Loucy (cell line): ENCODE measurements at regions not wholly inside any gene's neighbourhood (a gene's known extent, or its start where the extent isn't known, plus 50 kb on each side); places are given as distances from the start of the nearest gene placed in this dataset.

Source experiments
- H2AFZ ChIP-seq: fragments of 200-600 bp; sonication (generic); 2 replicates; pipeline ENCODE4 v1.6.0; 2016; ENCODE audit warnings: antibody characterized with exemption, mild to moderate bottlenecking, low read length, moderate library complexity
- H3F3A ChIP-seq: fragments of 200-600 bp; 2 replicates; pipeline ENCODE4 v1.6.0; 2016; ENCODE audit warnings: antibody characterized with exemption, low read depth, mild to moderate bottlenecking
- H3K27me3 ChIP-seq: fragments of 200-600 bp; sonication (generic); 2 replicates; pipeline ENCODE4 v1.6.1; 2014; ENCODE audit warnings: low read length, mild to moderate bottlenecking; ENCODE audit not compliant: insufficient read depth, poor library complexity, severe bottlenecking
- H3K36me3 ChIP-seq: fragments of 200-600 bp; sonication (generic); 2 replicates; pipeline ENCODE4 v1.6.1; 2016; ENCODE audit warnings: low read length; ENCODE audit not compliant: insufficient read depth
- H3K4me1 ChIP-seq: fragments of 200-600 bp; sonication (generic); 2 replicates; pipeline ENCODE4 v1.5.1; 2014; ENCODE audit warnings: low read length, mild to moderate bottlenecking; ENCODE audit not compliant: insufficient read depth, poor library complexity, severe bottlenecking
- H3K4me2 ChIP-seq: fragments of 200-600 bp; sonication (generic); 2 replicates; pipeline ENCODE4 v1.6.0; 2014; ENCODE audit warnings: antibody characterized with exemption, low read length, low read depth, mild to moderate bottlenecking; ENCODE audit not compliant: poor library complexity, severe bottlenecking
- H3K4me3 ChIP-seq: fragments of 200-600 bp; sonication (generic); 2 replicates; pipeline ENCODE4 v1.5.1; 2014; ENCODE audit warnings: low read length, mild to moderate bottlenecking, mixed read lengths; ENCODE audit not compliant: poor library complexity, severe bottlenecking
- H3K79me2 ChIP-seq: fragments of 200-600 bp; sonication (generic); 2 replicates; pipeline ENCODE4 v1.6.1; 2014; ENCODE audit warnings: low read length; ENCODE audit not compliant: insufficient read depth
- H3K9ac ChIP-seq: fragments of 200-600 bp; sonication (generic); 2 replicates; pipeline ENCODE4 v1.6.0; 2014; ENCODE audit warnings: mild to moderate bottlenecking, low read depth, low read length, moderate library complexity; ENCODE audit not compliant: poor library complexity, severe bottlenecking
- H3K9me2 ChIP-seq: fragments of 200-600 bp; sonication (generic); replicated peaks from 2 replicates; pipeline ENCODE4 v1.6.1; 2016; ENCODE audit warnings: low read depth, low read length, mixed read lengths
- H3K9me3 ChIP-seq: fragments of 200-600 bp; sonication (generic); 2 replicates; pipeline ENCODE4 v1.6.1; 2014; ENCODE audit warnings: mild to moderate bottlenecking, antibody characterized with exemption, low read length, low read depth; ENCODE audit not compliant: insufficient read depth
- H4K20me1 ChIP-seq: fragments of 200-600 bp; sonication (generic); 2 replicates; pipeline ENCODE4 v1.6.0; 2014; ENCODE audit warnings: antibody characterized with exemption, low read length, mild to moderate bottlenecking; ENCODE audit not compliant: insufficient read depth, poor library complexity, severe bottlenecking
- EZH2phosphoT487 ChIP-seq: fragments of 200-600 bp; IDR thresholded peaks from 2 replicates; pipeline ENCODE4 v1.6.1; 2018; ENCODE audit warnings: antibody characterized with exemption, mild to moderate bottlenecking, moderate library complexity, borderline replicate concordance
- TF ChIP-seq, protein P1 (sequence below): fragments of 200-600 bp; sonication (generic); conservative IDR thresholded peaks from 2 replicates; pipeline ENCODE4 v1.5.1; 2014; ENCODE audit warnings: mild to moderate bottlenecking, antibody characterized with exemption, low read length

DNA sequence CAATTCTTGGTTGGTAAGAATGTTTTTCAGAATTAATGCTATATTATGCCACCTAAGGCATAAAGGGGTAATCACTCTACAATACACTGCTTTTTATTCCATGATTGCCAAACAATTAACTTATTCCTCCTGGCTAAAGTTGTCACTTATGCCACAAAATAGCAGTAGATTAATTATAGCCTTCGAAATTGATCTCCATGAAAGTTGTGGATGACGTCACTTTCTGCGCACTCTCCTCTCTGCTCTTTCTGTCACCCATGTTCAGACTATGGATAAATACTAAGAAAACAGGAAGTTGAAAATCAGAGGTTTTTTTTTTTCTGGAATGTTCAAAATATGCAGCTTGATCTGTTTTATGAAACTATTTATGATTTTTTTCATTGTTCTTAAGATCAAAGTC, 790.1 kb upstream of the CNTN5 start:
- no peaks in the 10 kb centered on the region for H3K9me2 ChIP-seq
- H3F3A ChIP-seq = no peaks in the 10 kb centered on the region
- H3K4me3 ChIP-seq = no peak overlapping the region
- H3K4me1 ChIP-seq = no peaks in the 10 kb centered on the region
- H3K4me2 ChIP-seq = no peak overlapping the region
- no peak for TF ChIP-seq EZH2phosphoT487
- TF ChIP-seq, protein P1, sequence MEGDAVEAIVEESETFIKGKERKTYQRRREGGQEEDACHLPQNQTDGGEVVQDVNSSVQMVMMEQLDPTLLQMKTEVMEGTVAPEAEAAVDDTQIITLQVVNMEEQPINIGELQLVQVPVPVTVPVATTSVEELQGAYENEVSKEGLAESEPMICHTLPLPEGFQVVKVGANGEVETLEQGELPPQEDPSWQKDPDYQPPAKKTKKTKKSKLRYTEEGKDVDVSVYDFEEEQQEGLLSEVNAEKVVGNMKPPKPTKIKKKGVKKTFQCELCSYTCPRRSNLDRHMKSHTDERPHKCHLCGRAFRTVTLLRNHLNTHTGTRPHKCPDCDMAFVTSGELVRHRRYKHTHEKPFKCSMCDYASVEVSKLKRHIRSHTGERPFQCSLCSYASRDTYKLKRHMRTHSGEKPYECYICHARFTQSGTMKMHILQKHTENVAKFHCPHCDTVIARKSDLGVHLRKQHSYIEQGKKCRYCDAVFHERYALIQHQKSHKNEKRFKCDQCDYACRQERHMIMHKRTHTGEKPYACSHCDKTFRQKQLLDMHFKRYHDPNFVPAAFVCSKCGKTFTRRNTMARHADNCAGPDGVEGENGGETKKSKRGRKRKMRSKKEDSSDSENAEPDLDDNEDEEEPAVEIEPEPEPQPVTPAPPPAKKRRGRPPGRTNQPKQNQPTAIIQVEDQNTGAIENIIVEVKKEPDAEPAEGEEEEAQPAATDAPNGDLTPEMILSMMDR = no peak
- no peaks in the 10 kb centered on the region for H3K9me3 ChIP-seq
- H3K79me2 ChIP-seq = no peaks in the 10 kb centered on the region
- no peaks in the 10 kb centered on the region for H3K27me3 ChIP-seq
- no peaks in the 10 kb centered on the region for H4K20me1 ChIP-seq
- H3K36me3 ChIP-seq = no peaks in the 10 kb centered on the region
- no peak overlapping the region for H3K9ac ChIP-seq
- no peak overlapping the region for H2AFZ ChIP-seq

DNA sequence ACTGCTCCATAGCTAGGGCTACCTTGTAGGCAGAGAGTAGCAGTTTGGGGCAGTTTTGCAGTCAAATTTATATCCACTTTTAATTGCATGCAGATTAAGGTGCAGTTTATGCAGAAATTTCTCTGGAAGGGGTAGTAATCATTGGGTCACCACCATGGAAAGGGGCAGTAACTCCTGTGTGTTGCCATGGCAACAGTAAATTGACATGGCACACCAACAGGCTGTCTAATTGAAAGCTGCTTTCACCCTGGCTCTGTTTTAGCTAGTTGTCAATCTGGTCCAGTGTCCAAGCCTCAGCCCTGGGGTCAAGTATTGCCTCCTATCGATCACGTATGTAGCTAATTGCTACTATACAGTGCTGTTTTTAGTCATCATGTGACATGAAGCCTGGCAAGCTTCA, 786.1 kb upstream of the CNTN5 start:
- no peak overlapping the region for H3K4me2 ChIP-seq
- no peaks in the 10 kb centered on the region for H3F3A ChIP-seq
- no peak overlapping the region for H3K9ac ChIP-seq
- no peaks in the 10 kb centered on the region for H3K36me3 ChIP-seq
- no peak for TF ChIP-seq EZH2phosphoT487
- TF ChIP-seq, protein P1 = no peak
- no peaks in the 10 kb centered on the region for H3K27me3 ChIP-seq
- no peaks in the 10 kb centered on the region for H3K9me3 ChIP-seq
- no peaks in the 10 kb centered on the region for H3K9me2 ChIP-seq
- no peaks in the 10 kb centered on the region for H4K20me1 ChIP-seq
- H2AFZ ChIP-seq = no peak overlapping the region
- H3K4me3 ChIP-seq = no peak overlapping the region
- no peaks in the 10 kb centered on the region for H3K4me1 ChIP-seq
- no peaks in the 10 kb centered on the region for H3K79me2 ChIP-seq

DNA sequence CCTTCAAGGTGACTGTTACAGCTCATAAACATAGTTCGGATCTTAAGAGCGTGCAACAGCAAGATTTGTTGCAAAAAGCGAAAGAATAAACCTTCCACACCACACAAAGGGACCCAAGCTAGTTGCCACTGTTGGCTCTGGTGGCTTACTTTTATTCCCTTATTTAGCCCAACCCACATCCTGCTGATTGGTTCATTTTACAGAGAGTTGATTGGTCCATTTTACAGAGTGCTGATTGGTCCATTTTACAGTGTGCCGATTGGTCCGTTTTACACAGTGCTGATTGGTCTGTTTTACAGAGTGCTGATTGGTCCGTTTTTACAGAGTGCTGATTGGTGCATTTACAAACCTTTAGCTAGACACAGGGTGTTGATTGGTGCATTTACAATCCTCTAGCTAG, 776.9 kb upstream of the CNTN5 start:
- no peak overlapping the region for H3K4me3 ChIP-seq
- H3K9me3 ChIP-seq = no peaks in the 10 kb centered on the region; the same call in 1 of the 2 replicates
- TF ChIP-seq, protein P1 = no peak
- TF ChIP-seq EZH2phosphoT487 = no peak
- H2AFZ ChIP-seq = no peak overlapping the region
- H3K9ac ChIP-seq = no peak overlapping the region
- no peaks in the 10 kb centered on the region for H3K27me3 ChIP-seq
- no peaks in the 10 kb centered on the region for H3K79me2 ChIP-seq
- H4K20me1 ChIP-seq = no peaks in the 10 kb centered on the region
- no peaks in the 10 kb centered on the region for H3K4me1 ChIP-seq
- H3K36me3 ChIP-seq = no peaks in the 10 kb centered on the region
- H3F3A ChIP-seq = no peaks in the 10 kb centered on the region
- H3K9me2 ChIP-seq = no peaks in the 10 kb centered on the region
- no peak overlapping the region for H3K4me2 ChIP-seq
